HG03280 (cell line): ENCODE measurements at regions not wholly inside any gene's neighbourhood (a gene's known extent, or its start where the extent isn't known, plus 50 kb on each side); places are given as distances from the start of the nearest gene placed in this dataset.
"Not testable (repeated sequence)": the region's sequence is repeated elsewhere in the genome, so short reads cannot be mapped to it uniquely, and the experiment has no call there.

Experiments
- ATAC-seq: cut with Tn5 transposase; IDR thresholded peaks from one replicate; pipeline ENCODE4 v1.9.1; 2021; ENCODE audit warnings: mild to moderate bottlenecking, moderate library complexity; ENCODE audit not compliant: unreplicated experiment

DNA sequence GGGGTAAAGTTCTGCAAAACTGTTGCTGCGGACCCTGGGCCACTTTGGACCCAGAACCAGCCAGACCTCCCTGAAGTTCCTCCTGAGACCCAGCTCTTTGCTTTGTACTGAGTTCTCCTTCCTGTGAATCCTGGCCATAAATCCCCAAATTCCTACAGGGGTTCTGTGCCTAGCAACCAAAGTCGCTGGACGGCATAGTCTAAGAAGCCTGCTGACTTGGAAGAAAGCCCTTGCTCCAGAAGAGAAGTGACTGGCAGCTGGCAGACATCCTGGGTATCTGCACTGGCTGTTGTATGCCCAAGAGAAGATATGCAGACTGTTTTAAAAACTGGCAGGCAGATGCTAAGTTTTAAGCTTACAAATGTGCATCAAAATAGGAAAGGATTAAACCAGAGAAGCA is 99.9 kb upstream of the SLC24A4 start:
- no peak for ATAC-seq

DNA sequence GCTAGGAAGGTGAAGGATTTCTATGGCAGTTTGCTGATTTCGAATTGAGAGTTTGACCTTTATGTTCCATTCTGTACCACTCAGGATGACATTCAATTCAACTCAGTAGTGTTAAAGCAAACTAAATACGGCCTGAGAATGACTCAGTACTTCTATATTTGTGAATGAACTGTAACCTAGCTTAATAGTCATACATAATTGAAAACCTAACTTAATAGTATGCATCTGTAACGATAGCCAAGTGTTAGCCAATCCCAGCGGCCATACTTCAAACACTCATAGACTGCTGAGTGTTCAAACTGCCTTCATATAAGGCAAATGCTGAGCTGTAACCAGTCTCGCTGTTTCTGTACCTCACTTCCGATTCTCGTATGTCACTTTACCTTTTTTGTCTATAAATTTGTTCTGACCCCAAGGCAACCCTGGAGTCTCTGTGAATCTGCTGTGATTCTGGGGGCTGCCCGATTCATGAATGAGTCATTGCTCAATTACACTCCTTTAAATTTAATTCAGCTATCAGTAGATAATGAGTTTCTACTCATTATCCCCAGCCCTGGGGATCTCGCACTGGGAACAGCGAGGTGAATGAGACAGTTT is 98.5 kb upstream of the SLC24A4 start:
- ATAC-seq = no peak

DNA sequence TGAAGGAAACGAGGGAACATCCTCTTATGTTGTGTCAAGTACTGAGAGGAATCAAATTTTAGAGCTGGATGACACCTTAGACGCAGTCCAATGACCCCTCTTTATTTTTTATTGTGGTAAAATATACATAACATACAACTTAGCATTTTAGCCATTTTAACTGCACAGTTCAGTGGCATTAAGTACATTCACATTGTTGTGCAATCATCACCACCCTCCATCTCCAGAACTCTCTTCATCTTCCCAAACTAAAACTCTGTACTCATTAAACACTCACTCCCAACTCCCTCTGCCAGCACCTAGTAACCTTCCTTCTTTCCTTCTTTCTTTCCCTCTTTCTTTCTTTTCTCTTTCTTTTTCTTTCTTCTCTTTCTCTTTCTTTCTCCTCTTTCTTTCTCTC is 97.2 kb upstream of the SLC24A4 start:
- ATAC-seq = no peak

DNA sequence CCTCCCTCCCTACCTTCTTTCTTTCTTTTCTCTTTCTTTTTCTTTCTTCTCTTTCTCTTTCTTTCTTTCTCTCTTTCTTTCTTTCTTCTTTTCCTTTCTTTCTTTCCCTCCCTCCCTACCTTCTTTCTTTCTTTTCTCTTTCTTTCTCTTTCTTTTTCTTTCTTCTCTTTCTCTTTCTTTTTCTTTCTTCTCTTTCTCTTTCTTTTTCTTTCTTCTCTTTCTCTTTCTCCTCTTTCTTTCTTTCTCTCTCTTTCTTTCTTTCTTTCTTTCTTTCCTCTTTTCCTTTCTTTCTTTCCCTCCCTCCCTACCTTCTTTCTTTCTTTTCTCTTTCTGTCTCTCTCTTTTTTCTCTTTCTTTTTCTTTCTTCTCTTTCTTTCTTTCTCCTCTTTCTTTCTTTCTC is 96.8 kb upstream of the SLC24A4 start:
- not testable (repeated sequence) for ATAC-seq

DNA sequence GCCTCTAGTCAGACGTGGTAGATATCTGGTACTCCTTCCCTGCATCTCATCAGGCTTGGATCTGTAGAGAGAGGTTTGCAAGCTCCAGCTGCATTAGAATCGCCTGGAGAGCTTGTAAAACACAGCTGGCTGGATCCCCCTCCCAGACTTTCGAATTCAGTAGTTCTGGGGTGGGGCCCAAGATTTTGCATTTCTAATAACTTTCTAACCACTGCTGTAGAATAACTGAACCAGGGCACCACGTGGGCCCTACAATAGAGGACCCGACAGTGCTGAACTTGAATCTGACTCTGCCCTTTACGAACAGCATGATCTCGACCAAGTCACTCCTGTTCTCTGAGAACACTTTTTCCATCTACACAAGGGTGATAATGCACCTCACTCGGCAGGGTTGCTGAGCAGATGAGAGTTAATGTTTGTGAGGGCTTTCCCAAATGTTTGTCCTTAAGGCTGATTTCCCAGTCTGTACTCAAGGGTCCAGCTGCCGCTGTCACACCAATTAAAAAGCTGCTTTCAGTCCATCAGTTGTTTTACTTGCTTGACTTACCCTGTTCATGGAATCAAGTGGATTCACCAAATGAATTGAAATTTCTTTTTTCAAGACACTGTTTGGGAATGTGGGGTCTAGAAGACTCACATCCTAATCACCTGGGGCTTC is 86.6 kb upstream of the SLC24A4 start:
- no peak for ATAC-seq

DNA sequence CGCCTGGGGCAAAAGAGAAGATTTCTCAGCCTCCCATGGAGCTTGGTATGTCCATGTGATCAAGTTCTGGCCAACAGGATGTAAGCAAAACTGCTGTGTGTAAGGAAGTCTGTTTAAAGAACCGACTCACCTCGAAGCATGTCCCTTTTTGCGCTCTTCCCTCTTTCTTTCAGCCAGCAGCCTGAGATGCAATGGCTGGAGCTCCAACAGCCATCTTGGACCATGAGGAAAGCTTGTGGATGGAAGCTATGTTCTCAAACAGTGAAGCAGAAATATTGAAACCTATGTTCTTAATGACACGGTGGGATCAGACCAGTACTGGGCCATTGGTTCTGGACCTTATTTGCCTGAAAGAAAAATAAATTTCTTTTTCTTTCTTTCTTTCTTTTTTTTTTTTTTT is 82.3 kb upstream of the SLC24A4 start:
- no peak for ATAC-seq

DNA sequence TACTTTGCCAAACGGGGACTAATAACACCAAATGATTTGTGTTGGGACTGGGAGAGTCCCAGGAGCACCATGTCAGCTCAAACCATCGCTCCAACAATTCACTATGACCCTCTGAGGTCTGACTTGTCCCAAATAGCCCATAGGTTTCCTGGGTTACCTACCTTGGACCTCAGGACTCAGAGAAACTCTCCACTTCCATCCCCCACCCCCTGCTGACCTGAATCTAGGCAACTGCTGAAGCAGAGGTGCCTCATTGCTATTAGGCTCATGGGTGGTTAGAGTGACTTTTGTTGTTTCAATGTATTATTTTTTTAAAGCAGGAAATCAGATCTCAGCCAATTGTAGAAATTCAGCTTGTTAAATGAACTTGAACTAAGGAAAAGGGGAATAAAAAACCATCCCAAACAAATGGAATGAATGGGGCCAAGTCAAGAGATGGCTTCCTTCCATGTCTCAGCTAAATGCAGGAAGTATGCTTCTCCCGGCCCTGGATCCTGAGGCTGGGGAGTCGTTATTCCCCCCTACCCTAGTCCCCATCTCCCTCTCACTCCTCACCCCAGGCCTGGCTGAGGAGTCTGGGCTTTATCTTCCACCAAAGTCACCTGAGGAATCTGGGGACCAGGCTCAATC is 80.9 kb upstream of the SLC24A4 start:
- no peak for ATAC-seq

DNA sequence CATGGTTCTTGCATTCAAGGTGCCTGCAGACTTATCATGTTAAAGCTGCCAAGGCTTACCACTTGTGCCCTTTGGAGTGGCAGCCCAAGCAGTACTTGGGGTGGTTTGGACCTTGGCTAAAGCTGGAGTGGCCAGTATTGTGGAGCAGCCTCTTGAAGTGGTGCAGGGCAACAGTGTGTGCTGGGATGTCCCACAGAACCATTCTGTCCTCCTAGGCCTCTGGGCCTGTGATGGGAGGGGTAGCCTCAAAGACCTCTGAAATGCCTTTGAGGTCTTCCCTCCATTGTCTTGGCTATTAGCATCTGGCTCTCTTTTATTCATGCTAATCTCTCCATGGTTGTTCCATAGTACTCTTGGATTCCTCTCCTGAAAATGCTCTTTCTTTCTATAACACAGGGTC is 78.2 kb upstream of the SLC24A4 start:
- ATAC-seq = no peak

DNA sequence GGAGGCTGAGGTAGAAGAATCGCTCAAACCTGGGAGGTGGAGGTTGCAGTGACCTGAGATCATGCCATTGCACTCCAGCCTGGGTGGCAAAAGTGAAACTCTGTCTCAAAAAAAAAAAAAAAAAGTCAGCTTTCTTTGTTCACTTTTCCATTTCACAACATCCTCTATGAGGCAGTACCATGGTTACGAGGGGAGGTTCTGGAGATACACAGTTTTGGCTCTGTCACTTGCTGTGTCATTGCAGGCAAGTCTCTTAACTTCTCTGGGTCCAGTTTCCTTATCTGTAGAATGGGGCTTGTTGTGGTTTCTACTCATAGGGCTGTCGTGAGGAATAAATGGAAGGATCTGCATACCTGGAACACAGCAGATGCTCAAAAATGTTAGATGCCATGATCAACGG is 75.6 kb upstream of the SLC24A4 start:
- ATAC-seq = no peak

DNA sequence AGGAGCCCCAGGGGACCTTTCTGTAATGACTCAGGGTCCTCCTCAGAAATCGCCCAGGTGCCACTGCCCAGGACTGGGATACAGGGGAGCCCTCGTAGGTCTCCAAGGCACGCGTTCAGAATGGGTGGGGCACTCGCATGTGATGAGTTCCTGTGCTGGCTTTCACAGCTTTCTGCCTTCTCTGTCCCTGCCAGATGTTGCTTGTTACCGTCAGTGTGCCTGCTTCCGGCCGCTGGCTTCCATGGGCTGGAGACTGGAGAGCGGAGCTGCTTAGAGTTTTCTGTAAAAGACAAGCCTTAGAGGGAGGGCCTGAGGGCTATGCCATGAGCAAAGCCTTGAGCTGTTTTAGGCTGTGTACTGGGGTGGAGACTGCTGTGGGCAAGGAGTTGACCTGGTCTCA is 75.0 kb upstream of the SLC24A4 start:
- no peak for ATAC-seq

DNA sequence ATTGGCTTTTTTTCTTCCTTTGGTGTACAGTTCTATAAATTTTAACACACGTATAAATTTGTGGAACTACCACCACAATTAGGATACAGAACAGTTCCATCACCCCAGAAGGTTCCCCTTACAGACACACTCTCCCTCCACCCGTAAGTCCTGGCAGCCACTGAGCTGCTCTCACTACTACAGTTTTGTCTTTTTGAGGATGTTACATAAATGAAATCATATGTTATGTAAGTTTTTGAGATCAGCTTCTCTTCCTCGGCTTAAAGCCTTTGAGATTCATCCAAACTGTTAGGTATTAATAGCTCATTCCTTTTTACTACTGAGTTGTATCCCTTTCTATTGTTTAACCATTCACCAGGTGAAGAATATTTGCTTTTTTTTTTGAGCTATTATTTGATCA is 74.3 kb upstream of the SLC24A4 start:
- no peak for ATAC-seq

DNA sequence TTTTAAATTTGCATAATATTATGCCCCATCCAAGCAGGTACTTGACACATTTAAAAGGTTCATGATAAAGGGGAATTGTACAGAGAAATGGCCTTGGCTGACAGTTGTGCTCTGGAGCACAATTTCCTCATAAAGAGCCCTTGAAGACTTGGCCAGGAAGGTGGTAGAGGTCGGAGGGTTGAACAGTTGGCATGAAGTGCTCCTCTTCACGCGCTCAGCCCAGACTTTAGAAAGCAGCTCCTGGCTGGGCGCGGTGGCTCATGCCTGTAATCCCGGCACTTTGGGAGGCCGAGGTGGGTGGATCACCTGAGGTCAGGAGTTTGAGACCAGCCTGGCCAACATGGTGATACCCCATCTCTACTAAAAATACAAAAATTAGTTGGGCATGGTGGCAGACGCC is 72.6 kb upstream of the SLC24A4 start:
- ATAC-seq = not testable (repeated sequence)

DNA sequence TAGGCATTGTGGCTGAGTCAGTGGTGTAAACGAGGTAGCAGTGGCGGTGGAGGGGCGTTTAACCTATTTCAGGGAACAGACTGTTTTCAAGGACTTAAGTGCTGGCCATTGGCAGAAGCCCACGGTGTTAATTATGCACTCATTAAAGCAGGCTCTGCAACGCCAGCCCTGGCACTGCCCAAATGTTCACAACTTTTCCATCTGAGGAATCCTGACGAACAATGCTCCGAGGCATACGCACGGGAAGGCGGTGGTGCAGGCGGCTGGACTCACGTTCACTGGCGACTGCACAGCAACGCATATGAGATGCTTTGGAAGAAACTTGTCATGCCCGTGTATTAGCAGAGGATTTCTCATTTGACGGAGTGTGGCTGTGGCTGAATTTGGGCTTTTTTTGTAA is 70.6 kb upstream of the SLC24A4 start:
- ATAC-seq = no peak

DNA sequence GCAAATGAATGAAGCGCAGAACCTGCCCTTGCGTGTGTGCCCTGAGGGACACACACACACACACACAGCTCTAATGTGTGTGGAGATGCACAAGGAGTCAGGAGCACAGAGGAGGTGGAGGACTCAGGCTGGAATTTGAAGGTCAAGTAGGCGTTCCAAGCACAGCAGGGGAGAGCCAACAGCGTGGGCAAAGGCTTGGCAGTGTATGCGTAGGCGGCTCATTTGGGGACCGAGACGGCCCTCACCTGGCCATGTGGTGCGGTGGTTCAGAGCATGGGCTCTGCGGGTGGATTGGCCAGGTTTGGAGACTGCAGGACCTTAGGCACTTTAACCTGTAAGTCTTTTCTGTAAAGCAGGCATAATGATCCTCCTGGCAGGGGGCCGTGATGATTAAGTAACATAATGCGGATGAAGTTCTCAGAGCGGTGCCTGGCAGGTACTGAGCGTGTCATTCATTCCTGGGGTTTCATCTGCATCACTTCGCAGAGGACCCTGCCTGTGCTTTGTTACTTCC is 69.5 kb upstream of the SLC24A4 start:
- no peak for ATAC-seq

DNA sequence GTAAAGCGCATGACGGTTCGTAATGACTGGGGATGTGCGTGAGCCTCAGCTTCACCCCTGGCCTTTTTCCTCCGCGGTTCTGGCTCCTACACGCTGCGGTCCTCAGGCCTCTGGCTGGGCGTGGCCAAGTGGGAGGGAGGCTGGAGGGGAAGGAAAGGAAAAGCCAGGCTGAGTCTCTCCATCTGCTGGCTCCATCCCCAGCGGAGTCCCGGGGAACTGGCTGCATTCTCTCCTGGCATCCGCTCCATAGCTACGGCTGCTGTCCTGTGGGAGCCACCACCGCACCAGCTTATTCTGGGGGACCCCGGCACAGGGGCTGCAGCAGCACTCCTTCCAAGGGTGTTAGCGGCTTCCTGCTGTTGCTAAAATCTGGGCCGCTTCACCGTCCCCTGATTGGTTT is 68.2 kb upstream of the SLC24A4 start:
- no peak for ATAC-seq

DNA sequence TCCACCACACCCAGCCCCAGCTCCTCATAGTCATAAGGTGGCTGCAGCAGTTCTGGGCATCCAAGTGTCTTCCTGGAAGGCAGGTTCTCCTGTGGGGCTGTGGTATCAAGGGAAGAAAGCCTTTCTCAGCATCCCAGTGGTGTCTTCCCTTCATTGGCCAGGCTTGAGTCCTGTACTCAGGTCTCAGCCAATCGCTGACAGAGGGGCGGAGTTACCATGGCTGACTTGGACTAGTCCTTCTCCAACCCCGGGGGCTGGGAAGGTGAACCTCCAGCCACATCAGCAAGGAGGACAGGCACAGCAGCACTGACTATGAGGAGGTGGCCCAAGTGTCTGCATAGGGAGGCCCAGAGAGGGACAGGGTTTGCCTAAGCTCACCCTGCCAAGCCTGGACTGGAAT is 64.0 kb upstream of the SLC24A4 start:
- no peak for ATAC-seq

DNA sequence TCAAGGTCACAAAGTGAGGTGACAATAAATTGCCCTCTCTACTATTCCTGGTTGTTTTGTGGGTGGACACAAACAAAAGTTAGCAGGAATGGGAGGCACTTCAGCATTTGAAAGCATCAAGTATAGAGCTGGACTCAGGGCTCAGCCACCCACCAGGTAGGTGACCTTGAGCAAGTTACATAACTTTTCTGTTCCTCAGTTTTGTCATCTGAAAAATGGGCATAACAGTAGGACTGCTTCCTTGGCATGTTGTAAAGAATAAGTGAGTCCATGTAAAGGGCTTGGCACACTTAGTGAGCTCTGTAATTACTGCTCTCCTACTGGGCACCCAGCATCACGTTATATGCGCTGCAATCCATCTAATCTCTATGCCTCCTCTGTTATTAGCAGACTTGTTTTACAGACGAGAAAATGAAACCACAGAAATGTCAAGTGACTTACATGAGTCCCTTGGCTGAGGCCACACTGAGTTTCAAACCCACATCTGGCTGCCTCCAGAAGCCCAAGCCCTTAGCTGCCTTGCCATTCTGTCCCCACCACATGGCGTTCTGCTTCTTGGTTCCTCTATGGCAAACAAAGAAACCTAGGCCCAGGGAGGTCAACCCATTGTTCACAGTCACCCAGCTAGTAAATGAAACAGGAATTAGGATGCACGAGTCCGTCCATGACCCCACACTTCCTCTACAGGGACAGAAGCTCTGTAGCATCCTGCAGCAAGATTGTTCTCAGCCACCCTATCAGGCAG is 63.2 kb upstream of the SLC24A4 start:
- ATAC-seq = peak; percentile 84

DNA sequence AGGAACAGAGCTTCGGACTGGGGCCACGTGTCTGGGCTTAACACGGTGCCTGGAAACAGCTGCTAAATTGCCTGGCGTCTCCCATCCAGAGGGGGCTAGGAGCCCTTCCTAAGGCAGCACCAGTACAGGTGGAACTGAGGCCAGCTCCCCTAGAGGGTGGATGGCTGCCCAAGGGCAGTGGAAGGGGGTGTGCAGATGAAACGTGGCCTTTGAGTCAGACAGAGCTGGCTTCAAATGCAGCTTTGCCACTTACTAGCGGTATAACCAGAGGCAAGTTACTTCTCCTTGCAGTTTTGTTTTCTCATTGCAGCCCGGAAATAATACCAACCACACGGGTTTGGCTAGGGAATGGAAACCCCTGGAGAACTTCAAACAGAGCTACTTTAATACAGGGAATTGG is 59.3 kb upstream of the SLC24A4 start:
- no peak for ATAC-seq

DNA sequence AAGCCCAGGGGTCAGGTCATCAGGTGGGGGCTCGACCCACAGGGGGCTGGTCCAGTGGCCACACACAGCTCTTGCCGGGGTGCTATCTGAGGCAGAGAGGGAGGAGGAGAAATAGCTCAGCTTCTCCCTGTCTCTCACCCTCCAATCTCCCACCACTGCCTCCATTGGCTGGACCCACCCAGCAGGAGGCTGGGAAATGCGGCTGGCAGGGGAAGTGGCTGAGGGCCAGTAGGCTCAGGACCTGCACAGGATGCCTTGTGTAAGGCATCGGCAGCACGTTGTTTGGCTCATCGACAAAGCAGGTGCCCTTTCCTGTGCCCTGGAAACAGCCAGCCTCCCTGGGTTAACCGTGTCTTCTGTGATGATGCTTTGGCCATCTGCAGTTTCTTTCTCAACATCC is 58.8 kb upstream of the SLC24A4 start:
- no peak for ATAC-seq

DNA sequence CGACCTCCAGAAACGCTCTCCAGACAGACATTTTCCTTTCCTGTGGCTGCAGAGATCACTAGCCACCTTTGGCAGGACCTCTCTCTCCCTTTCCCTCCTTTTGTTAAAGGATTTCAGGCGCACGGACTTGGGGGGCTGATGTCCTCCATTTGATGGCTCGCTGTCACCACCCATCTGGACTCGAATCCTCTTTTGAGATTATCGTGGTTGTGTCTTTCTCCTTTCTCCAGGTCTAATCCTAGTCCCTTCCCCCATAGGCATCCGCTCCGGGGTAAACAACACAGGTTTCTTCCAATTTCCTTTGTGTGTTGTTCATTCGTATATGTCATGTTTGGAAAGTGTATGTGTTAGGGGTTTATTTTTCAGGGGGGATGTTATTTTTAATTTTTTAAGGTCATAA is 56.7 kb upstream of the SLC24A4 start:
- no peak for ATAC-seq
